ENCODE measurements at regions not wholly inside any gene's neighbourhood (a gene's known extent, or its start where the extent isn't known, plus 50 kb on each side); places are given as distances from the start of the nearest gene placed in this dataset.
"Not testable (repeated sequence)": the region's sequence is repeated elsewhere in the genome, so short reads cannot be mapped to it uniquely, and the experiment has no call there.

GRCh38 chrX:137884813-137885212 lies 318.9 kb downstream of the ZIC3 start:
- not testable (repeated sequence) for DNase-seq

DNA sequence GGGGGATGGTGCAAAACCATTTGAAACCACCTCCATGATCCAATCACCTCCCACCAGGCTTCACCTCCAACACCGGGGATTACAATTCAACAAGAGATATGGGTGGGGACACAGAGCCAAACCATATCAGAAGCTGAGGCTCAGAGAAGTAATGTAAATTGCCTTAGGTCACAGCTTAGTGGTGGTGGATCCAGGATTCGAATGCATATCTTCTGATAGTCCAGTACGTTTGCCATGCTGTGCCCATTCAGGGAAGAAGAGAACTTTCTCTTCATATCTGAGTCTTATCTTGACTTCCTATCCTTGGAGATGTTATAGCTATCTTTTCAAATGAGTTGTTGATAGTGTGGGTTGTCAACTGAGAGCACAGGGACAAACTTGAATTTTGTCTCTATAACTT lies 325.5 kb downstream of the ZIC3 start:
- DNase-seq: no peak

DNA sequence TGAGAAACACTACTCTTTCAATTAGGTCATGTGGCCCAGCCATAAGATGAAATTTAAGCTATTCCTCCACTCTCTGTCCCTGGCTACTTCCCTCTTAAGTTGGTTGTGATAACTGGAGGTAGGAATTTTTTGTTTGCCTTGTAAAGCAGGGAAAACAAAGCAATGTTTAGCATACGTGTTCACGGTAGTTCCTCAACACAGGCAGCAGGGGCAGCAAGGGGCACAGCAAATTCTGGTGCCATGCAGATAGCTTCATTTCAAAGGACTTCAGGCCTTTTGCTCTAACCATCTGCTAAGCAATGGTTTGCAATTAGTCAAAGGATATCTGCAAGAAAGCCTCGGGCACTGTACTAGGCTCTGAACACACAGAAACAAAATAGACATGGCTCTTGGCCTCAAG lies 330.2 kb downstream of the ZIC3 start:
- no peak for DNase-seq

GRCh38 chrX:137915466-137915865 lies 349.5 kb downstream of the ZIC3 start:
- peak; percentile 82 for DNase-seq

- peak; percentile 91 for DNase-seq
Measured at GRCh38 chrX:137916090-137916746, 350.3 kb downstream of the ZIC3 start.

GRCh38 chrX:137926090-137926489 lies 360.2 kb downstream of the ZIC3 start:
- peak; percentile 41 for DNase-seq

GRCh38 chrX:137929951-137930350 lies 364.0 kb downstream of the ZIC3 start:
- DNase-seq: no peak

DNA sequence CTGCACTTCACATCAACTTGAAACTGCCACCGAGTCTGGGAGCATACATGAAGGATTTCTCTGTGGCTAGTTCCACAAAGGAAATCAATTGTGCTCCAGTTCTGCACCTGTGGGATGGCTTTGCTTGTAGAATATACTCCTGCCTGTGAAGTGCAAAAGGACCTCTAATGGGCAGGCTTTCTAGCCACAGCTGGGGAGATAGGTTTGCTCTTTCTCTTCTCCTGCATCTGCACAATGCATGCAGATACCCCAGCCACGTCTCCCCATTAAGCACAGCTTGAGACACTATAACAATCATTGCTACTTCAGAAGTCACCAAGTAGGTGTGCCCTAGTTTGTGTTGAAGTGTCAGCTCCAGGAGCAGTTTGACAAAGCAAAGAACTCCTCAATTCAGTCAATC lies 364.6 kb downstream of the ZIC3 start:
- DNase-seq: no peak

- not testable (repeated sequence) for DNase-seq
Measured at GRCh38 chrX:137934214-137934613, 368.3 kb downstream of the ZIC3 start.

DNA sequence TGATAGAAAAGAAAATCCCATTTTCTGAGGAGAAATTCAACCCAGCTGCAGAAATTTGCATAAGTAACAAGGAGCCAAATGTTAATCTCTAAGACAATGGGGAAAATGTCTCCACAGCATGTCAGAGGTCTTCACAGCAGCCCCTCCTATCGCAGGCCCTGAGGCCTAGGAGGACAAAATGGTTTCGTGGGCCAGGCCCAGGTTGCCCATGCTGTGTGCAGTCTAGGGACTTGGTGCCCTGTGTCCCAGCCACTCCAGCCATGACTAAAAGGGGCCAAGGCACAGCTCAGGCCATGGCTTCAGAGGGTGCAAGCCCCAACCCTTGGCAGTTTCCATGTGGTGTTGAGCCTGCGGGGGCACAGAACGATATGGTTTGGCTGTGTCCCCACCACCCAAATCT lies 369.0 kb downstream of the ZIC3 start:
- not testable (repeated sequence) for DNase-seq

- DNase-seq: no peak
Measured at GRCh38 chrX:137945470-137945869, 379.5 kb downstream of the ZIC3 start.

DNA sequence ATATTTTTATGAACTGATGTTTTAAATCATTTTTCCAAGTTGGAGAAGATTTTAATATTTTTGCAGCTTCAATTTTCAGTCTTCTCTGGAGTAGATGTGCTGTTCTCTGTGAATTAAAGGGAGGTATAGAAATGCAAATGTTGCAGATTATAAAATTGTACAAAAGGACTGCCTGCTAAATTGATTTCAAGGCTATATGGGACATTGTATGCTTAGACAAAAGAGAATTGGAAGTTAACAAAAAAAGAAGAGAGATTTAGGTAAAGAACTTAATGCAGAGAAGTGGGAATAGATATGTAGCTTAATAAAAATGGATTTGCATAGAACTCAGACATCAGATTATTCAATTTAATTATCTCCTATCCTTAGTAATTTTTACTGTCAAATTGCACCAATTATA lies 403.3 kb downstream of the ZIC3 start:
- no peak for DNase-seq

DNA sequence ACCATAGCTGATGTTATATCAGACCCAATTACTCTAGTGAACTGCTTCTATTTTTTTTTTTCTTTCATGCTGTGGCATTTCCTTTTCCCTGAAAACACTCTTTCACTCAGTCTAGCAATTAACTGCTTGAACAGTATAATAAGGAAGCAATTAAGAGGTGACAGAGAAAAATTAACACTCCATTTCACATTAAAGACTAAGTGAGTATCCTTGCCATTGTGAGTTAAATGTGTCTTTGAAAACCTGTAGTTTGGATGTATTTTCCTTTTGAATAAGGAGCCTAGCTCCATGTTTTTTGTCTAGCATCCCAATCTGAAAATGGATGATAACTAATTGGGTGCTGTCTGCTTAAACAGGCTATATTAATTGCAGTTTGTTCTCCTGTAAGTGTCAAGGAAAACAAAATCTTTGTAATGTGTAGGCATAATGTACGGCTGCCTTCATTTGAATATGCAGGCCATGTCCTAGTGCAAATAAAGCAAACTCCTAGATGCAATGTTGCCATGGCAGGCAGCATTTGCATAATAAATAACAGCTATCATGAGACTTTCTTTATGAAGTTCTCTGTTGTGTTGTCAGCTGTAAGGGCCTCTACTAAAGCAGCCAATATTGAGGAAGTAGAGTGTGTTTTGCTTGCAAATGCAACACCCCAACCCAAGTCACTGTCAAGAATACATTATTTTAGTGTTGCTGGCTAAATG lies 416.7 kb downstream of the ZIC3 start:
- no peak for DNase-seq

DNA sequence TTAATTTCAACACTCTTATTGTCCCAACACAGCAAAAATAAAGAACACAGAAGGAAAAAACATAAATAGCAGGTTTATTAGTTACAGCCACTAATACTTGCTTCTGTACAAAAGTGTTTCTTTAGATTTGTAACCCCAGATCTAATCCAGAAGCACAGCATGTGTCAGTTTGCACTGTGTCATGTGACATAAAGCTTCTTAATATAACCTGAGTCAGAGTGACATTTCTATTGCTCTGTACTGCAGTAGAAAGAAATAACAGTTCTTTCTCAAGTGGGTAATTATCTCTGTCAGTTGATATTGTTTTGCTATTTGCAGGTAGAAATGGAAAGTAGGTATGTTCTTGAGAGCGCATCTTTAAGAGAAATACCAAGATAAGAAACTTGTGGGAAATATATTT lies 422.5 kb downstream of the ZIC3 start:
- DNase-seq: no peak

DNA sequence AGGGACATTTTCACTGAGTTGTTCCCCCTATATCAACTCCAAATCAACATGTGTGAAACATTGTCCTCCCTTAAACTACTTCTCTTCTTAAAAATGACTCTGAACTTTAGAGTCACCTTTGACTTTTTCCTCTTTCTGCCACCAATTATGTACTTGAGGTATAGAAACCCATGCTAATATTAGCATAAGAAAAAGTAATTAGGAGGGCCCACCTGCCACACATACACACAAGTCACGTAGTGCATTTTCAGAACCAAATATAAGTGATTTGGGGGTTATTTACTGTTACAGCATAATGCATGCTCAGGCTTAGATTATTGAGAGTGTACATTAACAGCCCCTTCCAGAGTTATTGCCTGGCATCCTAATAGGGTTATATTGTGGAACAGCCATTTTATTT lies 432.7 kb downstream of the ZIC3 start:
- DNase-seq: no peak

GRCh38 chrX:137999071-137999470 lies 433.1 kb downstream of the ZIC3 start:
- DNase-seq: no peak

DNA sequence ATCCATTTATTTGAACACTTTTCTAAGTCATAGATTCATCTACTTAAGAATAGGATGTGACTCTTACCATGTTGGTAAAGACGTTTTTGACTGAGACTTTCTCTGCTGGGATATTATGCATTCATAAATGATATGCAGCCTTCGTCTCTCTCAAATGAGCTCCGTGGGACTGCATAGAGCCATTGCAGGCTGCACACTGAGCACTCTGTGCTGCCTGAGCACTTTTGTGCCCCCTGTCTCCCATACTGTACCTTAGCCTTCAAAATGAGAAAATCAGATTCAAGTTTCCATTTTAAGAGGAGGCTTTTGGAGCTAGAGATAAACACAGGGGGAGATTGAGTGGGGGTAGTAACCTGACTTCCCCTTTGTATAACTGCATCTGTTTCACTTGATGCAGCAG lies 433.6 kb downstream of the ZIC3 start:
- DNase-seq: no peak

GRCh38 chrX:138001226-138001625 lies 435.3 kb downstream of the ZIC3 start:
- no peak for DNase-seq

DNA sequence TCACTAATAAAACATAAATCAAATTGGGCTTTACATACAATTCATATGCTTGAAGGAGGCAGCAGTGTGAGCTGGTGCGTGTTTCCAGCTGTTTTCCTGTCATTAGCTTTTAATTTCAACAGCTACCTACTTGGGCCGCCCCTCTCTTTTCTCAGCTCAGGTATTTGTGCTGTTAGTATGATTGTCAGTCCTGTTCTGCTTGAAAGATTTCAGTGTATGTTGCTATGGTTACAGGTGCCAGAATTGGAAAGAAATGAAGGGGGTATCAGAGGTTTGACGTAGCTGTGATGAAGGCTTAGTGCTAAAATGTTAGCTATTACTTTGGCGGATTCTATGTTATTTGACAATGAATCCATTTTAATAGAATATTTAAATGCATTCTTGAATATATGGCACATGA lies 440.3 kb downstream of the ZIC3 start:
- DNase-seq: no peak

GRCh38 chrX:138008281-138008680 lies 442.4 kb downstream of the ZIC3 start:
- DNase-seq: no peak

DNA sequence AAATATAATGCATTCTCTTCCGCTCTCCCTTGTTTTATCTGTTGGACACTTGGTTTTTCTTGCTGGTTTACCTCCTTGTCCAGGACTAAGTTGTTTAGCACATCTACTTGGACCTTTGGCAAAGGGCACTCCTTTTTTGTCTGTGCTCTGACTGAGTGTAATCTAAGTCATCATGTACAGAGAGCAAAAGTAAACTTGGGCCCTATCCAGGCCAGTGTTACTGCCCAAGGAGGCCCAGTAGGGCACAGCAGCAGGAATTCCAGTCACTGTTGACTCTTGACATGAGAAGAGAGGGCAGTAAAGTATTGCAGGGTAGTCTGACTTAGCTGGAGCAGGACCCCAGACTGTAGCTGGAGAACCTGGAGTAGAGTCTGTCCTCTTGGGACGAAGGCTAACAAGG lies 445.5 kb downstream of the ZIC3 start:
- no peak for DNase-seq

- no peak for DNase-seq
Measured at GRCh38 chrX:138014577-138014976, 448.6 kb downstream of the ZIC3 start.

DNA sequence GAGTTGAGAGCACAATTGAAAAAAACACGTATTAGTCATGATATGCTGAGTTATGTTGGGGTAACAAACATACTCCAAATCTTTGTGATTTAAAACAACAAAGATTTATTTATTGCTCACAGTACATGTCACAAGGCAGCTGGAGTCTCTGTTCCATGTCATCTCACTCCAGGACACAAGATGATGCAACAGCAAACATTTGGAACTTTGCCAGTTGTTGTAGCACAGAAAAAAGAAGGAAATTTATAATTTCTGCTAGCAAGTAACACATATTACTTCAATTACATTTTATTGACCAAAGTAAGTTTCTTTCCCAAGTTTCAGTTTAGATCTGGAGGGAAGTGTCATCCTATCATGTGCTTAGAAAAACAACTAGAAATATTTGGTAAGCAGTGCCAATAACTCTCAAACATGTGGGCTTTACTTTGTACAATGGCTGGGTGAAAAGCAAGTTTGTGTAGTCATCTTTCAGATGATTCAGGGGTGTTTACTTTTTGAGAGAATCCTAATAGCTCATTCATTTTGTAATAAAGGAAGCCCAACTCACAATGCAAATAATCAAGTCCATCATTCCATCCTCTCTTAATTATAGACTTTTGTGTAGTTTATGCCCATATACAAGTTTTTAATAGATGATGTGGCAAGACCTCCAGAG lies 452.3 kb downstream of the ZIC3 start:
- DNase-seq: no peak

DNA sequence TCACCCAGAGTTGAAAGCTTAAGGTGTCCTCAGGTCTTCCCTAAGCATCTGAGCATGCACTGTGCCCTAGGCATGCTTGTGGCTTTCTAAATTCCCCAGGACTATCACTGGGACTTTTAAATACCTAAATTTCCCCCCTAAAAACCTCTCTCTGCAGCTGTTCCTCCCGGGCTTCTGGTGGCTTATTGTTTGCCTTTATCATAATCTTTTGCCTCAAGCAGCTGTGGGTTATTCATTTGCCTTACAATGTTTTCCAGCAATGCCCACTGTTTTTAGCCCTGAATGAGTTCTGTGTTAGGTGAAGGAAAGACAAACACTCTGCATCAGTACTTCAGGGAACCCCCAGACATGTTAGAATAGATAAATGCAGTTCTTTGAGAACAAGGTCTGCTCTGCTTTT lies 455.0 kb downstream of the ZIC3 start:
- no peak for DNase-seq

All from NCI-H2171 treated with DMSO at 0.1 percent for 48 hours (cell line).